ENCODE measurements at regions not wholly inside any gene's neighbourhood (a gene's known extent, or its start where the extent isn't known, plus 50 kb on each side); places are given as distances from the start of the nearest gene placed in this dataset.

DNA sequence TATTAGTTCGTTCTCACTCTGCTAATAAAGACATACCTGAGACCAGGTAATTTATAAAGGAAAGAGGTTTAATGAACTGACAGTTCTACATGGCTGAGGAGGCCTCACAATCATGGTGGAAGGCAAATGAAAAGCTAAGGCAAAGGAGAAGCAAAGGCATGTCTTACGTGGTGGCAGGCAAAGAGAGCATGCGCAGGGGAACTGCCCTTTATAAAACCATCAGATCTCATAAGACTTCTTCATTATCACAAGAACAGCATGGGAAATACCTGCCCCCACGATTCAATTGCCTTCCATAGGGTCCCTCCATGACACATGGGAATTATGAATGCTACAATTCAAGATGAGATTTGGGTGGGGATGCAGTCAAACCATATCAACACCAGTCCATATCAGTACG, 133.5 kb downstream of the ZNF621 start:
- H3K36me3 Mint-ChIP-seq (ENCODE audit: low read depth) = no peaks in the 10 kb centered on the region
- no peaks in the 10 kb centered on the region for H3K4me1 Mint-ChIP-seq
- no peak overlapping the region for H3K27ac Mint-ChIP-seq
- H3K9me3 Mint-ChIP-seq = no peaks in the 10 kb centered on the region
- H3K27me3 Mint-ChIP-seq = peaks cover 15% of the 10 kb centered on the region
- H3K4me3 Mint-ChIP-seq = no peak overlapping the region
- ATAC-seq (replicated peaks) = no peak

- H3K36me3 Mint-ChIP-seq (ENCODE audit: low read depth) = no peaks in the 10 kb centered on the region
- H3K4me3 Mint-ChIP-seq = no peak overlapping the region
- peaks cover 25% of the 10 kb centered on the region for H3K27me3 Mint-ChIP-seq
- no peaks in the 10 kb centered on the region for H3K9me3 Mint-ChIP-seq
- H3K27ac Mint-ChIP-seq = no peak overlapping the region
- ATAC-seq (replicated peaks) = no peak
- H3K4me1 Mint-ChIP-seq = no peaks in the 10 kb centered on the region
These were observed 135.8 kb downstream of the ZNF621 start for GRCh38 chr3:40660554-40660953.

DNA sequence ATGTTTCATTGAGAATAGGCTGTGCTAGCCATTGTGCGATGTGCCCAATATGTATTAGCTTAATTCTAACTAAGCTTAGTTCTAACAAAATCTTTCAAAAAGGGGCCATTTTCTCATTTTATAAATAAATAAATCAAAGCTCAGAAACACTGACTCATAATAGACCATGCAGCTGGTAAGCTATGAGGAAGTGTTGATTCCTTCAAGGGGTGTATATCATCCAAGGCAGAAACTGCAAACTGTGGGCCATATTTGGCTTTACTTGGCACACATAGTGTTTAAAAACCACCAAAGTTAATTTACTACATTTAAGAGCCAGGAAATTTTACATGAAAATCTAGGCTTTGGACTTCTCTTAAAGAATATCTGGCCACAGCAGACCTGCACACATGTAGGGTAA, 136.5 kb downstream of the ZNF621 start:
- Mint-ChIP-seq H3K27ac (no peak overlapping the region), H3K27me3 (peaks cover 33% of the 10 kb centered on the region), H3K4me3 (no peak overlapping the region), H3K36me3 (ENCODE audit: low read depth) (no peaks in the 10 kb centered on the region), H3K4me1 (no peaks in the 10 kb centered on the region), H3K9me3 (no peaks in the 10 kb centered on the region)
- no peak for ATAC-seq (replicated peaks)

DNA sequence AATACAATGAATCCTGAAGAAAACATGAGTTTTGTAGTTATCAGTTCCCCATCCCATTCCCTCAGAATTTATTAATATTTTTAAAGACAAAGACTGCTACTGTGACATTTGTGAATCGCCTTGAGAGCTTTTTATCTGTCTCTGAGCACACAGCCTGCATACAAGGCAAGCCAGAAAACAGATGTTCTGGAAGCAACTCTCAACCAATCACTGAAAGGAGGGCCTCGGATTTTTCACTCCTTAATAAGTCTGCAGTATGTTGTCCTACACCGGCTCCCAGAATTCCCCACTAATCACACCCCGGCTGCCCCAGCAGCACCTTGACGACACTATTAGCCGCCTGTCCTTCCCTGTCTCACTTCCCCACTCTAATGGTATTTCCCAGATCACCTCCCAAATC, 138.5 kb downstream of the ZNF621 start:
- Mint-ChIP-seq H3K4me1 (no peaks in the 10 kb centered on the region), H3K27ac (no peak overlapping the region), H3K27me3 (peaks cover 31% of the 10 kb centered on the region), H3K36me3 (ENCODE audit: low read depth) (no peaks in the 10 kb centered on the region), H3K9me3 (no peaks in the 10 kb centered on the region), H3K4me3 (no peak overlapping the region)
- no peak for ATAC-seq (replicated peaks)

DNA sequence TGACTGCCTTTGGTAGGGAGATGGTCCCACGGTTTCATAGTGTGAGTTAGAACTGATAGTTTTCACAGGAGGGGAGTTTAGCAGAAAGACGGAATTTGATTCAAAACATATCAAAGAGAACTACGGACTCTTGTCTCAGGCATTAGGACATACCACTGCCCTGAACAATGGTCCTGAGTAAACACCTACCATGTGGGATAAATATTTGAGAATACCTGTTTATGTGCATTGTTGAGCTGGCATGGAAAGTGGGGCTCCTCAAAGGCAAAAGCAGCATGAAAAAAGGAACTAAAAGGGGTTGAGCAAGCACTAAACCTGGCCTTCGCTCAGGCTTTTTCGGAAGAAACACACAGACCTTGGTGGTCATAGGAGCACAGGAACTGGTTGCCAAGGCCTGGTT, 144.4 kb downstream of the ZNF621 start:
- Mint-ChIP-seq H3K9me3 (no peaks in the 10 kb centered on the region), H3K4me1 (no peaks in the 10 kb centered on the region), H3K4me3 (no peak overlapping the region), H3K27ac (no peak overlapping the region), H3K36me3 (ENCODE audit: low read depth) (no peaks in the 10 kb centered on the region), H3K27me3 (peaks cover 24% of the 10 kb centered on the region)
- ATAC-seq (replicated peaks) = no peak

GRCh38 chr3:40672861-40673260, 148.1 kb downstream of the ZNF621 start:
- H3K4me1 Mint-ChIP-seq = no peaks in the 10 kb centered on the region
- H3K36me3 Mint-ChIP-seq (ENCODE audit: low read depth) = no peaks in the 10 kb centered on the region
- no peak overlapping the region for H3K27ac Mint-ChIP-seq
- peaks cover 9% of the 10 kb centered on the region for H3K27me3 Mint-ChIP-seq
- ATAC-seq (replicated peaks) = no peak
- H3K9me3 Mint-ChIP-seq = no peaks in the 10 kb centered on the region
- no peak overlapping the region for H3K4me3 Mint-ChIP-seq

DNA sequence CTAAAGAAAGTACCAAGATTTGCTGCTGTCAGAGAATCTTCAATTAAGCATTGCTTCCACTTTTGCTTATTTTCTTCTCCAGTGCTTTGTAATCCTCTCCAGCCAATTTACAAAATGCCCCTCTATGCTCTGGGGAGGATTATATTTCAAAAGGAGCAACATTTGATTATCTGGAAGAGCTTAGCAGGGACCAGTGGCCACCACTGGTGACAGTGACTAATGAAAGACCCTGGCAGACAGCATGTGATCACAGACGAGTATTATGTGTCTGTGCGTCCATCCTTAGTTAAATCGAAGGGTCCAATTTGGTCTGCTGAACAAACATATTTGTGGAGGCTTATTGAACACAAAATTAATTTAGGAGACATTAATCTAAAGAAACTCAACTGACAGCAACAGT, 152.6 kb downstream of the ZNF621 start:
- no peak for ATAC-seq (replicated peaks)
- Mint-ChIP-seq H3K27me3 (no peaks in the 10 kb centered on the region), H3K4me1 (no peaks in the 10 kb centered on the region), H3K36me3 (ENCODE audit: low read depth) (no peaks in the 10 kb centered on the region), H3K9me3 (no peaks in the 10 kb centered on the region), H3K4me3 (no peak overlapping the region), H3K27ac (no peak overlapping the region)

DNA sequence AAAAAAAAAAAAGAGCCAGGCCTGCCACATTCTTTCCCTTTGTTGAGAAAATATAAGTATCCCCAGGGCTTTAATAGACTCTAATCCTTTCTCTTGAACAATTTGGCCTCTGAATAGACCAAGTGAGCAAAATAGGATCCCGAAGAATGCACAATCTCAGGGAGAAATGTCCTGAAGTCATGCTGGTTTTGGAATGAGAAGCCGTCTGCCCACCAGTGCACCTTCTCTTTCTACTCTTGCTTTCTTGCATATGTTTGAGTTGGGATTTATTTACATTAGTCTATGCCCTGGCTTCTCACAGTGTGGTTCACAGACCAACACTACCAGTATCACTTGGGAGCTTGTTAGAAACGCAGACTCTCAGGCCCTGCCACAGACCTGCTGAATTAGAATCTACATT, 153.0 kb downstream of the ZNF621 start:
- Mint-ChIP-seq H3K27ac (no peak overlapping the region), H3K27me3 (no peaks in the 10 kb centered on the region), H3K4me3 (no peak overlapping the region), H3K4me1 (no peaks in the 10 kb centered on the region), H3K36me3 (ENCODE audit: low read depth) (no peaks in the 10 kb centered on the region), H3K9me3 (no peaks in the 10 kb centered on the region)
- no peak for ATAC-seq (replicated peaks)

- no peak for ATAC-seq (replicated peaks)
- no peaks in the 10 kb centered on the region for H3K9me3 Mint-ChIP-seq
- H3K4me1 Mint-ChIP-seq = no peaks in the 10 kb centered on the region
- H3K4me3 Mint-ChIP-seq = no peak overlapping the region
- H3K27ac Mint-ChIP-seq = no peak overlapping the region
- peaks cover under 1% of the 10 kb centered on the region for H3K27me3 Mint-ChIP-seq
- H3K36me3 Mint-ChIP-seq (ENCODE audit: low read depth) = no peaks in the 10 kb centered on the region
These were observed 154.5 kb downstream of the ZNF621 start for GRCh38 chr3:40679290-40679689.

DNA sequence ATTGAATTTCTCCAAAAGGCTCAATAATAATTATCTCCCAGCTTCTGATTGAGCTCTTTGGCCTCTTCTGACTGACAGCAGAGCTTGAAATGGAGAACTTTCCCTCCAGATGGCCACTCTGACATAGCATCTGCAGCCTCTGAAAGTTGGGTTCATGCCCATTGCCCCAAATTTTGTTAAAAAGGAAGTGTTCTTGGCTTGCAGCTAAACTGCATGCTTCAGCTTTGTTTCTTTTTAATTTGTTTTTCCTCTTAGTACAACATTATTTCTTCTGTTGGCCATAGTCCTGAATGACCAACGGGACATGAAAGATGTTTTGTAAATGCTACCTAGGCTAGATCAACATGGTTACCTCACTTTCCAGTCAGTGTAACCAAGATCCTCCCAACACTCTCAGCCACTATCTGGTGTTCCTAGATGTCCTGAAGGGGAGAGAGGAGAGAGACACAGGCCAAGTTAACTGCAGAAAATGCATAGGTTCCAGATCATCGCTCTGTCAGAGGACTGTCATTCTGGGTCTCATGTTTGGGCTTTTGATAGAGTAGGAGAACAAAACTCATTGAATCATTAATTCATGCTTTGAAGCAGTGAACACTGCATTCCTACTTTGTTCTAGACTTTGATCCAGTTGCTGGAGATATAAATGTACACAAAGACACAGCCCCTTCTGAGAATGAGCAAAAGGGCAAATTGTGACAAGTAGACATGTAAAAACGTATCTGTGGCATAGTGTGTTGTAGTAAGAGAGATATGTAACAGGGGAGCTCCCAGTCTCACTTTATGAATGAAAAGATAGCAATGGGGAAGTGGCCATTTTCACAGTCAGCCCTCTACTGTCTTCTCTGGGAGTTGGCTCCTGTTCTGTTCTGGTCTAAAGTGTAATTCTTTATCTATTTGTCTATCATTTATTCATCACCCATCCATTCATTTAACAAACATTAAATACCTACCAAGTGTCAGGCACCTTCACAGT, 156.2 kb downstream of the ZNF621 start:
- H3K27me3 Mint-ChIP-seq = peaks cover 3% of the 10 kb centered on the region
- no peaks in the 10 kb centered on the region for H3K4me1 Mint-ChIP-seq
- H3K9me3 Mint-ChIP-seq = no peaks in the 10 kb centered on the region
- H3K27ac Mint-ChIP-seq = no peak overlapping the region
- no peaks in the 10 kb centered on the region for H3K36me3 Mint-ChIP-seq (ENCODE audit: low read depth)
- no peak for ATAC-seq (replicated peaks)
- no peak overlapping the region for H3K4me3 Mint-ChIP-seq

GRCh38 chr3:40681658-40682055, 156.9 kb downstream of the ZNF621 start:
- no peaks in the 10 kb centered on the region for H3K9me3 Mint-ChIP-seq
- H3K4me3 Mint-ChIP-seq = no peak overlapping the region
- no peaks in the 10 kb centered on the region for H3K36me3 Mint-ChIP-seq (ENCODE audit: low read depth)
- peaks cover 7% of the 10 kb centered on the region for H3K27me3 Mint-ChIP-seq
- ATAC-seq (replicated peaks) = peak; percentile 75
- H3K27ac Mint-ChIP-seq = no peak overlapping the region
- no peaks in the 10 kb centered on the region for H3K4me1 Mint-ChIP-seq

DNA sequence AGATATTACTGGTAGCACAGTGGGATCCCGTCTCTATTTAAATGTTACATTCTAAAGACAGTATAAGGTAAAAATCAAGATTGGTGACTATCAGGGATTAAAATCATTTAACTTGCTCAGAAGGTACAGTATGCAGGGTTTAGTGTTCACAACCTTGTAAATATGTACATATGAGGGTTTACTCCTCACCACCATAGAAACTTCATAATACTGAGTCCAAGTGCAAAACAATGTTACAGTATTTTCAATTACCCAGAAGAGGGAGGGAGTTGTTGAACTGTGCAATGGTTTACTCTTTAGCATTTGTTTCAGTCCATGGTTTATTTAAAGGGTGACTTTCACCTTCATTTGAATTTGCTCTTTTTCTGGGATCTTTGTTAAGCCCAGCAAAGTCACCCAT, 165.1 kb downstream of the ZNF621 start:
- ATAC-seq (replicated peaks) = no peak
- peaks cover 32% of the 10 kb centered on the region for H3K27me3 Mint-ChIP-seq
- no peaks in the 10 kb centered on the region for H3K4me1 Mint-ChIP-seq
- H3K36me3 Mint-ChIP-seq (ENCODE audit: low read depth) = no peaks in the 10 kb centered on the region
- H3K9me3 Mint-ChIP-seq = no peaks in the 10 kb centered on the region
- no peak overlapping the region for H3K27ac Mint-ChIP-seq
- no peak overlapping the region for H3K4me3 Mint-ChIP-seq

DNA sequence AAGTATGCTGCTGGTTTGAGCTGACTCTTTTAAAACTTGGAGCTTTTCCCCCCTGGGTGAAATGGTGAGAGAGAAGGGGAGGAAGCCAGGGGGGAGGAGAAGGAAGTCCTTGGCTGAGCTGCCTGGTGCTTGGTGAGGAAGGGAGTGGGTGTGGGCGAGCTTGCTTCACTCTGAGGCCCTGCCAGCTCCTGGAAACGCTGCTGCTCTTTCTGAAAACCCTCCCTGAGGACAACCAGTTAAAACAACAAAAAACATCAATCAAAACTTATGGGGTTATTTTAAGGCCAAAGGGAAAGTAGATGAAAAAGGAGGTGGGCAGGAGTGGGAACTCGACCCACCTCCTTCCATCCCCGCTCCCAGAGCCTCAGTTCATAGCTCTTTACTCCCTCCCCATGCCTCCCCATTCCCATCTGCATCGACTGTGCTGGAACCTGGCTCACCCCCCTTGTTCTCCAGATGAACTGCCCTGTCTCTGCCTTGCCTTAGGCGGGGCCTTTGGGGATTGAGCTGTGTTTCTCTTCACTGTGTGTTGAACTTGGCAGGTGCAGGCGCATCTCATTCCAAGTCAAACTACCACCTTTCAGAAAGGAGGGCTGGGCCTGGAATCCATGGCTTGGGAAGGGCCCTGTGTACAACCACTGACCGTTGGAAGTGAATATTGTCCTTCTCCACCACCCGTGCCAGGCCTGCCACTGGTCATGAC, 166.1 kb downstream of the ZNF621 start:
- no peak overlapping the region for H3K27ac Mint-ChIP-seq
- no peaks in the 10 kb centered on the region for H3K4me1 Mint-ChIP-seq
- H3K27me3 Mint-ChIP-seq = peaks cover 35% of the 10 kb centered on the region
- H3K9me3 Mint-ChIP-seq = no peaks in the 10 kb centered on the region
- ATAC-seq (replicated peaks) = no peak
- no peak overlapping the region for H3K4me3 Mint-ChIP-seq
- no peaks in the 10 kb centered on the region for H3K36me3 Mint-ChIP-seq (ENCODE audit: low read depth)

DNA sequence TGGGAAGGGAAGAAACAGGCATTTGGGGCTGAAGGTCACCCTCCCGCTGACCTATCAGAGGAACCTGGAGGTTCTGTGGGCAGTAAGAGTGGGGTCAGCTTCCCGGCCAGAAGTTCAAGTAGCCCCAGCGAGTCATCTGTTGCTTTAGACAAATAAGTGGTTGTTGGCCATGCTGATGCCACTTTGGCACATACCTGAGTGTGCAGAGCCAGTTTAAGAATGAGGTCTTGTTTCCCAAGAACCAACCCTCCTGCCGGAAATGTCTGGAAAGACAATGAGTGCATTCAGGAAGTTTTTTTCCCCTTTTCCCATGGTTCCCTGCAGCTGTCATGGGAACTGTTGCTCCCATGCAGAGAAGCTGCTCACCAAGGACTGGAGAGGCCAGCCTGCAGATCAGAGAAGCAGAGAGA, 166.7 kb downstream of the ZNF621 start:
- no peaks in the 10 kb centered on the region for H3K36me3 Mint-ChIP-seq (ENCODE audit: low read depth)
- no peaks in the 10 kb centered on the region for H3K4me1 Mint-ChIP-seq
- no peaks in the 10 kb centered on the region for H3K9me3 Mint-ChIP-seq
- H3K4me3 Mint-ChIP-seq = no peak overlapping the region
- H3K27ac Mint-ChIP-seq = no peak overlapping the region
- peaks cover 36% of the 10 kb centered on the region for H3K27me3 Mint-ChIP-seq
- ATAC-seq (replicated peaks) = no peak

- Mint-ChIP-seq H3K4me3 (no peak overlapping the region), H3K4me1 (no peaks in the 10 kb centered on the region), H3K36me3 (ENCODE audit: low read depth) (no peaks in the 10 kb centered on the region), H3K27me3 (peaks cover 28% of the 10 kb centered on the region), H3K9me3 (no peaks in the 10 kb centered on the region), H3K27ac (no peak overlapping the region)
- ATAC-seq (replicated peaks) = no peak
These were observed 171.1 kb downstream of the ZNF621 start for GRCh38 chr3:40695848-40696247.
